IgD-negative memory B cell (primary cell): ENCODE measurements at regions not wholly inside any gene's neighbourhood (a gene's known extent, or its start where the extent isn't known, plus 50 kb on each side); places are given as distances from the start of the nearest gene placed in this dataset.
"Not testable (repeated sequence)": the region's sequence is repeated elsewhere in the genome, so short reads cannot be mapped to it uniquely, and the experiment has no call there.

Experiments used
- H3K27ac Mint-ChIP-seq, 3 donors: one replicate each; pipeline ENCODE4 v1.8.0; 2020 to 2022; ENCODE audit warnings: mild to moderate bottlenecking in 3 of 3, mixed read lengths in 3 of 3, moderate library complexity in 1 of 3
- H3K27me3 Mint-ChIP-seq: one replicate; pipeline ENCODE4 v1.8.0; 2021; ENCODE audit warnings: mixed read lengths
- H3K36me3 Mint-ChIP-seq: one replicate; pipeline ENCODE4 v1.8.0; 2020; ENCODE audit warnings: mild to moderate bottlenecking, mixed read lengths
- H3K4me1 Mint-ChIP-seq, 3 donors: one replicate each; pipeline ENCODE4 v1.8.0; 2020 to 2022; ENCODE audit warnings: mixed read lengths in 3 of 3, mild to moderate bottlenecking in 1 of 3
- H3K4me3 Mint-ChIP-seq, 4 donors: one replicate each; pipeline ENCODE4 v1.8.0; 2020 to 2022; ENCODE audit warnings: mild to moderate bottlenecking in 4 of 4, mixed read lengths in 4 of 4, moderate library complexity in 3 of 4
- H3K9me3 Mint-ChIP-seq, 3 donors: one replicate each; pipeline ENCODE4 v1.8.0; 2020 to 2021; ENCODE audit warnings: mixed read lengths in 3 of 3, mild to moderate bottlenecking in 1 of 3

DNA sequence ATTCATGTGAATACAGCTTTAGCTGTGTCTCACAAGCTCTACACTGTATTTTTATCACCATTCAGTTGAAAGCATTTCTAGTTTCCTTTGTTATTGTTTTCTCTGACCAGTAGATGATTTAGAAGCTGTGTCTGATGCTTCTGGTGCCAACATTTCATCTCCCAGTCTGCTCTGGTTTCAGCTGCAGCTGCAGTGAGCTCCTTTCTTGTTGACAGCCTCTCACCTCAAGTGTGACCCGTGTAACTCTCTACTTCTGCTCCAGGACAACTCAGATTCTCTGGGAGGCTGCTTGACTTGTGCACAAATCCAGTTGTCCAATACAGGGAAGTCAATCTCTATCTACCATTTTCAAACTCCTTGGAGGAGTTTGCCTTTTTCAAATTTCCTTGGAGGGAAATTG, 504.8 kb downstream of the DIRAS2 start:
- no peak overlapping the region for H3K27ac Mint-ChIP-seq
- H3K27me3 Mint-ChIP-seq = peaks cover 7% of the 10 kb centered on the region
- peaks cover 5 to 8% (median 6%) of the 10 kb centered on the region in 3 donors for H3K4me1 Mint-ChIP-seq
- peaks cover 1% of the 10 kb centered on the region for H3K36me3 Mint-ChIP-seq
- no peak overlapping the region for H3K4me3 Mint-ChIP-seq
- no peaks in the 10 kb centered on the region for H3K9me3 Mint-ChIP-seq

GRCh38 chr9:90140131-90140818, 502.3 kb downstream of the DIRAS2 start:
- H3K4me1 Mint-ChIP-seq = peaks cover 6 to 10% (median 8%) of the 10 kb centered on the region in 3 donors
- H3K4me3 Mint-ChIP-seq = no peak overlapping the region
- peaks cover 1% of the 10 kb centered on the region for H3K36me3 Mint-ChIP-seq
- H3K27me3 Mint-ChIP-seq = peaks cover 4% of the 10 kb centered on the region
- H3K27ac Mint-ChIP-seq = no peak overlapping the region
- H3K9me3 Mint-ChIP-seq = no peaks in the 10 kb centered on the region

DNA sequence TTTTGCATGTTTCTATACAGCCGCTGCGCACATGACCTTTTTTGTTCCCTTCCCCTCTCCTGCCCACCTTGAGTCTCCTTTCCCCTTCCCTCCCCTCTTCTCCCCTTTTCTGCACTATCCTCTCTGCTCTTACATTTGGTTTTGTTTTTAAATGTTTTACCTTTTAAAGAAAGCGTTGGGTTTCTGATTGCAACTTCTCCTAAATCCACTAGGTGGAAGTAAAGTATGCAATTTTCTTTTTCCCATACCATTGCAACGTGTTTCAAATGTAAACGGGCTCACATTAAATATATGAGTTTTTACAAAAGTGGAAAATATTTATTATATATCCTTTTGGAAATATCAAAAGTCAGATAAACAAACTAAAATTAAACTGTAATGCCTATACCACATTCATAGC, 500.9 kb downstream of the DIRAS2 start:
- Mint-ChIP-seq H3K4me3 (no peak overlapping the region), H3K27me3 (peaks cover 7% of the 10 kb centered on the region), H3K36me3 (peaks cover 4% of the 10 kb centered on the region), H3K4me1 (peaks cover 6 to 10% (median 8%) of the 10 kb centered on the region in 3 donors), H3K27ac (no peak overlapping the region), H3K9me3 (no peaks in the 10 kb centered on the region)

- Mint-ChIP-seq H3K4me3 (no peak overlapping the region), H3K36me3 (peaks cover 4% of the 10 kb centered on the region), H3K4me1 (peaks cover 6 to 10% (median 8%) of the 10 kb centered on the region in 3 donors), H3K27me3 (peaks cover 7% of the 10 kb centered on the region), H3K27ac (no peak overlapping the region), H3K9me3 (peaks cover 0 to 2% (median 1%) of the 10 kb centered on the region in 3 donors)
These were observed 500.0 kb downstream of the DIRAS2 start for GRCh38 chr9:90142580-90142979.

- no peak overlapping the region for H3K27ac Mint-ChIP-seq
- H3K27me3 Mint-ChIP-seq = peaks cover 3% of the 10 kb centered on the region
- H3K4me1 Mint-ChIP-seq = peaks cover 5% of the 10 kb centered on the region in 3 donors
- peaks cover 0 to 5% (median 5%) of the 10 kb centered on the region in 3 donors for H3K9me3 Mint-ChIP-seq
- no peak overlapping the region for H3K4me3 Mint-ChIP-seq
- peaks cover 3% of the 10 kb centered on the region for H3K36me3 Mint-ChIP-seq
These were observed 495.2 kb downstream of the DIRAS2 start for GRCh38 chr9:90147426-90147825.

DNA sequence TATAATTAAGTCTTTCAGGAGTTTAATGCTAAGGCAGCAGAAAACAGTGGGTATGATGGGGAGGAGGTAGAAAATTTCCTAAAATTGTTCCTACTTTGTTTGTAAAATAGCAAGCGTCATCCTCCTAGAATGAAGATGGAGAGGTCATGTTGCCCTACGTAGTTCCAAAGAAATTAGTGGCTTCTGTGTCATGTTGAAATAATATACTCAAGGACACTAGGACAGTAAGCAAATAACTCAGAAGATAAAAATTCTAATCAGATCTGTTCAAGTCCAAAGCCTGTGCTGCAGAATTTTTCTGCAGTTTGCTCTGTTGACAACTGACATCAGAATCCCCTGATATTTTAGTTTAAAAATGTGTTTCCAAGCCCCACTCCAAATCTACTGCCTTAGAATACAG, 486.3 kb downstream of the DIRAS2 start:
- Mint-ChIP-seq H3K9me3 (no peaks in the 10 kb centered on the region), H3K27me3 (no peaks in the 10 kb centered on the region), H3K27ac (no peak overlapping the region), H3K4me1 (no peaks in the 10 kb centered on the region), H3K4me3 (no peak overlapping the region), H3K36me3 (no peaks in the 10 kb centered on the region)

- no peak overlapping the region for H3K4me3 Mint-ChIP-seq
These were observed 480.3 kb downstream of the DIRAS2 start for GRCh38 chr9:90162326-90162725.

DNA sequence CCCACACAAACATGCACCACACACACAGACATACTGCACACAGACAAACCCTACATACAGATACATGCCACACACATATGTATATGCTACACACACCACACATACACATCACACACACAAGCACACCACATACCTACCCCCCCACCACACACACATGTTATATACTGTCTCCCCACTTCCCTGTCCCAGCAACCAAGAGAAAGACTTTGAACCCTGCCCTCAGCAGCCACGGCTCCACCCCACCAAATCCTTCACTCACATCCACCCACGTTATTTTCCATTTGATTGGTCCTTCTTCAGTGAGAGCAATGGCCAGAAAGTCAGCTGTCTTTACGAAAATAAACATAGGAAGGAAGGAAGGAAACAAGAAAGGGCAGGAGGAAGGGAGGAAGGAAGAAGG, 479.8 kb downstream of the DIRAS2 start:
- H3K9me3 Mint-ChIP-seq = no peaks in the 10 kb centered on the region
- H3K4me3 Mint-ChIP-seq = no peak overlapping the region
- no peak overlapping the region for H3K27ac Mint-ChIP-seq
- H3K27me3 Mint-ChIP-seq = no peaks in the 10 kb centered on the region
- no peaks in the 10 kb centered on the region for H3K36me3 Mint-ChIP-seq
- peaks cover 4 to 6% (median 6%) of the 10 kb centered on the region in 3 donors for H3K4me1 Mint-ChIP-seq

More at GRCh38 chr9:90162326-90162725, 480.3 kb downstream of the DIRAS2 start:
- H3K27ac Mint-ChIP-seq = no peak overlapping the region
- H3K9me3 Mint-ChIP-seq = no peaks in the 10 kb centered on the region
- H3K27me3 Mint-ChIP-seq = no peaks in the 10 kb centered on the region
- no peaks in the 10 kb centered on the region for H3K36me3 Mint-ChIP-seq
- peaks cover 4 to 6% (median 5%) of the 10 kb centered on the region in 3 donors for H3K4me1 Mint-ChIP-seq

DNA sequence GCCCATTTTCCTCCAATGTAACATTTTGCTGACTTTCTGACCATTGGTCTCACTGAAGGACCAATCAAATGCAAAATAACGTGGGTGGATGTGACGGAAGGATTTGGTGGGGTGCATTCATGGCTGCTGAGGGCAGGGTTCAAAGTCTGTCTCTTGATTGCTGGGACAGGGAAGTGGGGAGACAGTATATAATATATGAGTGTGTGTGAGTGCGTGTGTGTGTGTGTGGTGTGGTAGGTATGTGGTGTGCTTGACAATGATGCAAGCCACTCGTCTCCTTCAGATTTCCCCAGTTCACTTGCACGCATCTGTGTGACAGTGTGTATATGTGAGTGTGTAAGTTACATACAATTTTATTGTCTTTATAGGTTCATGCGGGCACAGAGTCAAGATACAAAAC, 477.3 kb downstream of the DIRAS2 start:
- Mint-ChIP-seq H3K36me3 (no peaks in the 10 kb centered on the region), H3K9me3 (no peaks in the 10 kb centered on the region), H3K4me1 (peaks cover 4 to 6% (median 6%) of the 10 kb centered on the region in 3 donors), H3K4me3 (no peak overlapping the region), H3K27ac (no peak overlapping the region), H3K27me3 (peaks cover 2% of the 10 kb centered on the region)

- H3K4me3 Mint-ChIP-seq, H3K4me1 Mint-ChIP-seq, H3K27ac Mint-ChIP-seq, H3K9me3 Mint-ChIP-seq, H3K27me3 Mint-ChIP-seq, H3K36me3 Mint-ChIP-seq: not testable (repeated sequence)
These were observed 476.2 kb downstream of the DIRAS2 start for GRCh38 chr9:90166374-90166773.

DNA sequence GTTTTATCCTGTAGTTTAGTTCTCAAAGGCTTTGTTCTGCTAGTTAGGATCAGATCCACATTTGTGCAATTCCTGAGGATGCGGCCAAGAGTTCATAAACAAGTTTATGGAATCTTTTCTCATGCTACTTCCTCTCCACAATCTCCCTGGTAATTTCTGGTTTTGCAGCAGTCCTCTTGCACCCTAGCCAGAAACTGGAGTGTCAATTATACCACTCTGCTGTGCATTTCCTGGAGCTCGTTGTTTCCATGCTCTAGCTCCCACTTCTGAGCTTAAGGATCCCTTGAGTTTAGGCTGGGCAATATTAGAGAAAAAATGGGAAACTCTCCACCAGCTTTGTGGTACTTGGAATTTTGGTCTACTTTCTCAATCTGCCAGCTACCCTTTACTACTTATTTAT, 474.7 kb downstream of the DIRAS2 start:
- peaks cover 2% of the 10 kb centered on the region for H3K27me3 Mint-ChIP-seq
- H3K4me3 Mint-ChIP-seq = no peak overlapping the region

GRCh38 chr9:90169490-90169889, 473.1 kb downstream of the DIRAS2 start:
- H3K27ac Mint-ChIP-seq = no peak overlapping the region
- peaks cover 2% of the 10 kb centered on the region for H3K27me3 Mint-ChIP-seq
- no peak overlapping the region for H3K4me3 Mint-ChIP-seq
- peaks cover 0 to 11% (median 7%) of the 10 kb centered on the region in 3 donors for H3K9me3 Mint-ChIP-seq
- H3K36me3 Mint-ChIP-seq = peaks cover 2% of the 10 kb centered on the region
- peaks cover 0 to 6% (median under 1%) of the 10 kb centered on the region in 3 donors for H3K4me1 Mint-ChIP-seq

More for the DNA sequence above, 474.7 kb downstream of the DIRAS2 start:
- Mint-ChIP-seq H3K36me3 (peaks cover 2% of the 10 kb centered on the region), H3K27ac (no peak overlapping the region), H3K4me1 (peaks cover 0 to 6% (median 3%) of the 10 kb centered on the region in 3 donors), H3K9me3 (peaks cover 0 to 11% (median 7%) of the 10 kb centered on the region in 3 donors)

DNA sequence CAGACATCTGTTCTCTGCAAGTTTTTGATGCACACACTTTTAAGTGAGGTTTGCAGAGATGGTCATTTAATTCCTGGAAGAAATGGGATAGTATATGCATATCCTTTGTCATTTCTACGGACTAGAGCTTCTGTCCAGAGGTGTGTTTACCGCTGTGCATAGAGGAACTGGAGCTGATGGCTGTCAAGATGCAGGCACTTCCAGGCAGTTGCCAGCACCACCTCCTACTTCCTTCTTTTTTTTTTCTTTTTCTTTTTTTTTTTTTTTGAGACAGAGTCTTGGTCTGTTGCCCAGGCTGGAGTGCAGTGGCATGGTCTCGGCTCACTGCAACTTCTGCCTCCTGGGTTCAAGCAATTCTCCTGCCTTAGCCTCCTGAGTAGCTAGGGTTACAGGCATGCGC, 468.7 kb downstream of the DIRAS2 start:
- H3K4me1 Mint-ChIP-seq = peaks cover 10 to 21% (median 20%) of the 10 kb centered on the region in 3 donors
- not testable (repeated sequence) for H3K4me3 Mint-ChIP-seq, H3K27me3 Mint-ChIP-seq, H3K36me3 Mint-ChIP-seq, H3K27ac Mint-ChIP-seq
- peaks cover 0 to 11% (median 7%) of the 10 kb centered on the region in 3 donors for H3K9me3 Mint-ChIP-seq

DNA sequence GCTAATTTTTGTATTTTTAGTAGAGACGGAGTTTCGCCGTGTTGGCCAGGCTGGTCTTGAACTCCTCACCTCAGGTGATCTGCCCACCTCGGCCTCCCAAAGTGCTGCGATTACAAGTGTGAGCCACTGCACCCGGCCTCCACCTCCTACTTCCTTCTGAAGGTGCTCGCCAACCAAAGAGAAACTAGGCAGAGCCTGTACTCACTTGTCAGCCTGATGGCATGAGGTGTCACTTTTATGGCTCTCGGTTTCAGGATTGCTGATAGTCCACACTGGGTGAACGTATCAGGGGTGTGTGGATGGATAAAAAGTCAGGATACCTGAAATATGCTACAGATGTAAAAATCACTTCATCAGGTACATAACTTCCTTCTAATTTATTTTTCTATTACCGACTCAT, 468.3 kb downstream of the DIRAS2 start:
- peaks cover 0 to 11% (median 7%) of the 10 kb centered on the region in 3 donors for H3K9me3 Mint-ChIP-seq
- H3K27ac Mint-ChIP-seq, H3K36me3 Mint-ChIP-seq, H3K27me3 Mint-ChIP-seq: not testable (repeated sequence)
- peak overlapping the region in 2 of 4 donors; percentile 15 to 28 for H3K4me3 Mint-ChIP-seq
- peaks cover 10 to 22% (median 21%) of the 10 kb centered on the region in 3 donors for H3K4me1 Mint-ChIP-seq

- Mint-ChIP-seq H3K27me3 (no peaks in the 10 kb centered on the region), H3K27ac (peak overlapping the region in 1 of 3 donors; percentile 31), H3K4me1 (peaks cover 10 to 26% (median 25%) of the 10 kb centered on the region in 3 donors), H3K36me3 (peaks cover 2% of the 10 kb centered on the region), H3K9me3 (peaks cover 0 to 11% (median 7%) of the 10 kb centered on the region in 3 donors), H3K4me3 (peak overlapping the region in 1 of 4 donors; percentile 44)
These were observed 467.4 kb downstream of the DIRAS2 start for GRCh38 chr9:90175257-90175656.

- H3K4me1 Mint-ChIP-seq = peaks cover 11 to 31% (median 26%) of the 10 kb centered on the region in 3 donors
- peaks cover 3% of the 10 kb centered on the region for H3K27me3 Mint-ChIP-seq
- H3K27ac Mint-ChIP-seq = no peak overlapping the region
These were observed 466.8 kb downstream of the DIRAS2 start for GRCh38 chr9:90175865-90176264.

More at GRCh38 chr9:90175865-90176264, 466.8 kb downstream of the DIRAS2 start:
- Mint-ChIP-seq H3K36me3 (peaks cover 7% of the 10 kb centered on the region), H3K4me3 (peak overlapping the region in 1 of 4 donors; percentile 6), H3K9me3 (peaks cover 0 to 9% (median 8%) of the 10 kb centered on the region in 3 donors)
